SW480 (cell line): ENCODE measurements at regions not wholly inside any gene's neighbourhood (a gene's known extent, or its start where the extent isn't known, plus 50 kb on each side); places are given as distances from the start of the nearest gene placed in this dataset.
"Not testable (repeated sequence)": the region's sequence is repeated elsewhere in the genome, so short reads cannot be mapped to it uniquely, and the experiment has no call there.

ENCODE experiments used
- DNase-seq: peaks from one replicate; pipeline ENCODE4 v3.0.0-alpha.2; 2016; ENCODE audit warnings: low spot score

GRCh38 chr9:18281291-18281690, 192.7 kb upstream of the ADAMTSL1 start:
- no peak for DNase-seq

GRCh38 chr9:18294229-18294628, 179.7 kb upstream of the ADAMTSL1 start:
- no peak for DNase-seq

- no peak for DNase-seq
Observed at GRCh38 chr9:18296702-18297055, 177.3 kb upstream of the ADAMTSL1 start.

GRCh38 chr9:18297056-18297841, 176.7 kb upstream of the ADAMTSL1 start:
- no peak for DNase-seq

- no peak for DNase-seq
Observed at GRCh38 chr9:18299449-18299848, 174.5 kb upstream of the ADAMTSL1 start.

- not testable (repeated sequence) for DNase-seq
Observed at GRCh38 chr9:18305167-18305806, 168.7 kb upstream of the ADAMTSL1 start.

GRCh38 chr9:18314316-18314715, 159.6 kb upstream of the ADAMTSL1 start:
- DNase-seq: no peak

- no peak for DNase-seq
Observed at GRCh38 chr9:18317896-18318295, 156.1 kb upstream of the ADAMTSL1 start.

- DNase-seq: no peak
Observed at GRCh38 chr9:18319918-18320445, 154.0 kb upstream of the ADAMTSL1 start.

GRCh38 chr9:18324928-18325745, 148.8 kb upstream of the ADAMTSL1 start:
- no peak for DNase-seq

GRCh38 chr9:18325746-18326011, 148.3 kb upstream of the ADAMTSL1 start:
- not testable (repeated sequence) for DNase-seq

- no peak for DNase-seq
Observed at GRCh38 chr9:18327121-18327520, 146.8 kb upstream of the ADAMTSL1 start.

- DNase-seq: no peak
Observed at GRCh38 chr9:18330401-18331309, 143.3 kb upstream of the ADAMTSL1 start.

GRCh38 chr9:18331310-18331684, 142.7 kb upstream of the ADAMTSL1 start:
- DNase-seq: no peak

- no peak for DNase-seq
Observed at GRCh38 chr9:18331808-18332209, 142.1 kb upstream of the ADAMTSL1 start.

- no peak for DNase-seq
Observed at GRCh38 chr9:18333157-18333556, 140.8 kb upstream of the ADAMTSL1 start.

GRCh38 chr9:18335825-18336224, 138.1 kb upstream of the ADAMTSL1 start:
- no peak for DNase-seq

- DNase-seq: no peak
Observed at GRCh38 chr9:18338042-18338441, 135.9 kb upstream of the ADAMTSL1 start.

GRCh38 chr9:18343784-18344183, 130.2 kb upstream of the ADAMTSL1 start:
- DNase-seq: no peak

GRCh38 chr9:18346745-18347144, 127.2 kb upstream of the ADAMTSL1 start:
- no peak for DNase-seq

- DNase-seq: no peak
Observed at GRCh38 chr9:18347386-18348082, 126.4 kb upstream of the ADAMTSL1 start.
